ENCODE measurements at regions not wholly inside any gene's neighbourhood (a gene's known extent, or its start where the extent isn't known, plus 50 kb on each side); places are given as distances from the start of the nearest gene placed in this dataset.
"Not testable (repeated sequence)": the region's sequence is repeated elsewhere in the genome, so short reads cannot be mapped to it uniquely, and the experiment has no call there.

DNA sequence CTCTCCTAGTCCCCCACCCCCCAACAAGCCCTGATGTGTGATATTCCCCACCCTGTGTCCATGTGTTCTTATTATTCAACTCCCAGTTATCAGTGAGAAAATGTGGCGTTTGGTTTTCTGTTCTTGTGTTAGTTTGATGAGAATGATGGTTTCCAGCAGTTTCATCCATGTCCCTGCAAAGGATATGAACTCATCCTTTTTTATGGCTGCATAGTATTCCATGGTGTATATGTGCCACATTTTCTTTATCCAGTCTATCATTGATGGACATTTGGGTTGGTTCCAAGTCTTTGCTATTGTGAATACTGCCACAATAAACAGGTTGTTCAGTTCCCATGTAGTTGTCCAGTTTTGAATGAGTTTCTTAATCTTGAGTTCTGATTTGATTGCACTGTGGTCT lies 1006.1 kb upstream of the MIR17HG start:
- H2AK5ac ChIP-seq (ENCODE audit: low read depth, low read length); ATAC-seq (ENCODE audit: low read depth); H3K27ac ChIP-seq (ENCODE audit: insufficient read depth, low read length); CTCF ChIA-PET; H2BK20ac ChIP-seq (ENCODE audit: low read depth, low read length); H3K9me3 ChIP-seq (ENCODE audit: control insufficient read depth, insufficient read depth, low read length); H3K4ac ChIP-seq (ENCODE audit: low read depth, low read length); H2BK15ac ChIP-seq (ENCODE audit: low read depth, low read length); H3K27me3 ChIP-seq (ENCODE audit: control insufficient read depth, insufficient read depth, low read length); H4K8ac ChIP-seq (ENCODE audit: low read depth in 2 of 2, low read length in 2 of 2); H3K4me3 ChIP-seq (ENCODE audit: insufficient read depth, low read depth, low read length); H4K91ac ChIP-seq (ENCODE audit: insufficient read depth, low read depth, low read length); H3K79me1 ChIP-seq (ENCODE audit: low read depth in 1 of 2, low read length in 2 of 2); BruUV-seq (replicated peaks); H3K9me1 ChIP-seq (ENCODE audit: insufficient read depth, low read length); DNase-seq; in situ Hi-C loops (cut with MboI; ENCODE audit: low sequenced_read_pairs); H2AFZ ChIP-seq (replicated peaks; ENCODE audit: low read length, poor library complexity); H3K4me1 ChIP-seq (ENCODE audit: control insufficient read depth, insufficient read depth, low read length); H3K14ac ChIP-seq (replicated peaks; ENCODE audit: low read depth, low read length); H3K18ac ChIP-seq (ENCODE audit: low read depth, low read length); H3K4me2 ChIP-seq (ENCODE audit: low read depth, low read length); H2AK9ac ChIP-seq (replicated peaks; ENCODE audit: low read depth, low read length, poor library complexity); H4K20me1 ChIP-seq (ENCODE audit: insufficient read depth, low read length); H2BK120ac ChIP-seq (ENCODE audit: low read depth, low read length); POLR2A ChIA-PET (ENCODE audit: unreplicated experiment); H2BK5ac ChIP-seq (ENCODE audit: low read depth, low read length, poor library complexity, severe bottlenecking); dilution Hi-C loops (cut with HindIII; ENCODE audit: low sequenced_read_pairs, unreplicated experiment); H3K9ac ChIP-seq (ENCODE audit: low read depth, low read length); H3K56ac ChIP-seq (ENCODE audit: extremely low read depth, insufficient read depth, low read length); H3K23ac ChIP-seq (ENCODE audit: low read depth, low read length); intact Hi-C loops (cut with micrococcal nuclease); H4K5ac ChIP-seq (ENCODE audit: low read depth, low read length); H3K36me3 ChIP-seq (ENCODE audit: control insufficient read depth, insufficient read depth, low read length): not testable (repeated sequence)
- no CpG with 5 or more reads among the region's 1 CpG for WGBS, 2 experiments (ENCODE audit: extremely low coverage in 2 of 2, insufficient read length in 1 of 2)

- dilution Hi-C loops (cut with HindIII; ENCODE audit: low sequenced_read_pairs, unreplicated experiment); CTCF ChIA-PET; H2BK120ac ChIP-seq (ENCODE audit: low read depth, low read length); H3K9me3 ChIP-seq (ENCODE audit: control insufficient read depth, insufficient read depth, low read length); H3K4ac ChIP-seq (ENCODE audit: low read depth, low read length); intact Hi-C loops (cut with micrococcal nuclease); H4K91ac ChIP-seq (ENCODE audit: insufficient read depth, low read depth, low read length); H3K14ac ChIP-seq (replicated peaks; ENCODE audit: low read depth, low read length); H3K4me2 ChIP-seq (ENCODE audit: low read depth, low read length); H3K56ac ChIP-seq (ENCODE audit: extremely low read depth, insufficient read depth, low read length); H4K5ac ChIP-seq (ENCODE audit: low read depth, low read length); H3K36me3 ChIP-seq (ENCODE audit: control insufficient read depth, insufficient read depth, low read length); H3K4me1 ChIP-seq (ENCODE audit: control insufficient read depth, insufficient read depth, low read length); H2BK15ac ChIP-seq (ENCODE audit: low read depth, low read length); H3K18ac ChIP-seq (ENCODE audit: low read depth, low read length); H2AFZ ChIP-seq (replicated peaks; ENCODE audit: low read length, poor library complexity); ATAC-seq (ENCODE audit: low read depth); H4K20me1 ChIP-seq (ENCODE audit: insufficient read depth, low read length); H3K79me1 ChIP-seq (ENCODE audit: low read depth in 1 of 2, low read length in 2 of 2); DNase-seq; H3K27ac ChIP-seq (ENCODE audit: insufficient read depth, low read length); POLR2A ChIA-PET (ENCODE audit: unreplicated experiment); H3K23ac ChIP-seq (ENCODE audit: low read depth, low read length); H4K8ac ChIP-seq (ENCODE audit: low read depth in 2 of 2, low read length in 2 of 2); H2BK5ac ChIP-seq (ENCODE audit: low read depth, low read length, poor library complexity, severe bottlenecking); H2BK20ac ChIP-seq (ENCODE audit: low read depth, low read length); H3K9me1 ChIP-seq (ENCODE audit: insufficient read depth, low read length); BruUV-seq (replicated peaks); H3K9ac ChIP-seq (ENCODE audit: low read depth, low read length); H2AK5ac ChIP-seq (ENCODE audit: low read depth, low read length); H3K4me3 ChIP-seq (ENCODE audit: insufficient read depth, low read depth, low read length); in situ Hi-C loops (cut with MboI; ENCODE audit: low sequenced_read_pairs); H3K27me3 ChIP-seq (ENCODE audit: control insufficient read depth, insufficient read depth, low read length); H2AK9ac ChIP-seq (replicated peaks; ENCODE audit: low read depth, low read length, poor library complexity): not testable (repeated sequence)
- WGBS, 2 experiments (ENCODE audit: extremely low coverage in 2 of 2, insufficient read length in 1 of 2), result 74% methylated on average over 7 of the region's 42 CpGs; no CpG with 5 or more reads in 1 of the 2 experiments
These were observed 998.9 kb upstream of the MIR17HG start for GRCh38 chr13:90348477-90349136.

All from IMR-90 (cell line).